Endothelial cell of umbilical vein (primary cell): ENCODE measurements at regions not wholly inside any gene's neighbourhood (a gene's known extent, or its start where the extent isn't known, plus 50 kb on each side); places are given as distances from the start of the nearest gene placed in this dataset.

Experiments
- BruUV-seq: library from RNA; stranded (reverse); fragments of 400-500 nt; replicated peaks from 2 replicates; lab custom pipeline; 2021; lab: Mats Ljungman, UMichigan
- CTCF ChIA-PET: fragments of 300-600, 350-600 bp; sonication (Branson Sonifier 250); formaldehyde crosslinking; loops from one replicate; lab custom pipeline; 2021; ENCODE audit warnings: antibody characterized with exemption, inconsistent platforms; lab: Charles Lee
- POLR2A ChIA-PET: fragments of 300-600, 350-600 bp; sonication (Branson Sonifier 250); formaldehyde crosslinking; loops from one replicate; lab custom pipeline; 2021; ENCODE audit warnings: antibody characterized with exemption, inconsistent platforms; lab: Charles Lee
- DNase-seq: peaks from one replicate; pipeline ENCODE4 v3.0.0-alpha.2; 2011; ENCODE audit warnings: low read depth, low spot score
- FAIRE-seq: peaks from 2 replicates; lab custom pipeline; 2011; peaks lifted over from hg19 to GRCh38; lab: Jason Lieb, UNC
- H2AFZ ChIP-seq: 2 replicates; pipeline ENCODE4 v1.6.0; 2012; ENCODE audit warnings: low read depth, low read length, control low read depth, inconsistent platforms
- H3K27ac ChIP-seq: 2 replicates; pipeline ENCODE4 v1.5.1; 2011; ENCODE audit warnings: low read depth, mild to moderate bottlenecking, control low read depth, low read length, moderate library complexity; ENCODE audit not compliant: insufficient read depth
- H3K27me3 ChIP-seq, 2 experiments: 2 replicates each; pipeline versions ENCODE4 v1.6.0 to v1.6.1; 2011; ENCODE audit warnings: low read length in 2 of 2, mixed read lengths in 1 of 2; ENCODE audit not compliant: control insufficient read depth in 2 of 2, insufficient read depth in 2 of 2
- H3K36me3 ChIP-seq, 2 experiments: 2 replicates in 1 of 2; 3 replicates in 1 of 2; pipeline ENCODE4 v1.5.1; 2011; ENCODE audit warnings: low read length in 2 of 2, mild to moderate bottlenecking in 1 of 2, moderate library complexity in 1 of 2; ENCODE audit not compliant: control insufficient read depth in 2 of 2, insufficient read depth in 2 of 2; ENCODE audit errors: extremely low read depth in 1 of 2
- H3K4me1 ChIP-seq: 3 replicates; pipeline ENCODE4 v1.5.1; 2011; ENCODE audit warnings: mild to moderate bottlenecking, low read length; ENCODE audit not compliant: control insufficient read depth, insufficient read depth; ENCODE audit errors: extremely low read depth
- H3K4me2 ChIP-seq: 2 replicates; pipeline ENCODE4 v1.6.1; 2011; ENCODE audit warnings: low read length, control low read depth, mixed read lengths; ENCODE audit not compliant: insufficient read depth
- H3K4me3 ChIP-seq, 3 experiments: fragments of 200-600 bp in 1 of 3; sonication (generic), shearing (Covaris generic) in 1 of 3; replicated peaks in 1 of 3; 2 replicates each; pipeline ENCODE4 v1.5.1; 2011 to 2016; ENCODE audit warnings: control low read depth in 3 of 3, low read length in 3 of 3, mild to moderate bottlenecking in 2 of 3, inconsistent platforms in 1 of 3, low read depth in 1 of 3, moderate library complexity in 1 of 3; ENCODE audit not compliant: insufficient read depth in 1 of 3
- H3K79me2 ChIP-seq: 2 replicates; pipeline ENCODE4 v1.6.0; 2012; ENCODE audit warnings: low read length, inconsistent platforms; ENCODE audit not compliant: control insufficient read depth, insufficient read depth
- H3K9ac ChIP-seq: replicated peaks from 2 replicates; pipeline ENCODE3; 2011; ENCODE audit warnings: low read length, control low read depth; ENCODE audit not compliant: insufficient read depth; ENCODE audit errors: extremely low read depth
- H3K9me1 ChIP-seq: replicated peaks from 3 replicates; pipeline ENCODE4 v1.6.0; 2011; ENCODE audit warnings: mild to moderate bottlenecking, low read length; ENCODE audit not compliant: control insufficient read depth, insufficient read depth; ENCODE audit errors: extremely low read depth
- H3K9me3 ChIP-seq: replicated peaks from 2 replicates; pipeline ENCODE4 v1.5.1; 2012; ENCODE audit warnings: low read length, inconsistent platforms; ENCODE audit not compliant: control insufficient read depth, insufficient read depth
- H4K20me1 ChIP-seq: replicated peaks from 2 replicates; pipeline ENCODE3; 2011; ENCODE audit warnings: mild to moderate bottlenecking, low read length; ENCODE audit not compliant: control insufficient read depth, insufficient read depth; ENCODE audit errors: extremely low read depth
- EZH2 ChIP-seq: IDR thresholded peaks from 2 replicates; pipeline ENCODE4 v1.6.1; 2012; ENCODE audit warnings: borderline replicate concordance, low read depth, mild to moderate bottlenecking, moderate library complexity, low read length, inconsistent platforms; ENCODE audit not compliant: severe bottlenecking
- FOS ChIP-seq: IDR thresholded peaks from 2 replicates; pipeline ENCODE4 v1.6.1; 2011; ENCODE audit warnings: mild to moderate bottlenecking, low read length, moderate library complexity, borderline replicate concordance; ENCODE audit not compliant: insufficient read depth
- GATA2 ChIP-seq: IDR thresholded peaks from 2 replicates; pipeline ENCODE4 v1.7.0; 2011; ENCODE audit warnings: low read depth, mild to moderate bottlenecking, moderate library complexity, mixed read lengths, low read length; ENCODE audit not compliant: insufficient read length, insufficient read depth
- JUN ChIP-seq: IDR thresholded peaks from 2 replicates; pipeline ENCODE4 v1.6.1; 2011; ENCODE audit warnings: borderline replicate concordance, low read depth; ENCODE audit not compliant: insufficient read length, insufficient read depth
- MYC ChIP-seq: IDR thresholded peaks from one replicate; pipeline ENCODE4 v1.6.1; 2011; ENCODE audit warnings: mild to moderate bottlenecking, low read depth, low read length
- POLR2A ChIP-seq: IDR thresholded peaks from 2 replicates; pipeline ENCODE4 v1.6.1; 2012; ENCODE audit warnings: low read depth, mild to moderate bottlenecking, control low read depth, low read length
- POLR2AphosphoS5 ChIP-seq: IDR thresholded peaks from 2 replicates; pipeline ENCODE4 v1.6.1; 2012; ENCODE audit warnings: low read depth, mild to moderate bottlenecking, control low read depth, low read length, moderate library complexity; ENCODE audit not compliant: insufficient read depth
- dilution Hi-C: fragments of 300-500 bp; cut with MboI; formaldehyde crosslinking; loops from one replicate; pipeline ENCODE4 v1.15.0; 2019; ENCODE audit warnings: low sequenced_read_pairs; ENCODE audit not compliant: extremely low pct_ligation_motif_present
- intact Hi-C: fragments of 100-400 bp; cut with micrococcal nuclease; formaldehyde crosslinking; loops from one replicate; pipeline ENCODE4 v1.10.0; 2022
- TF ChIP-seq, protein P1 (sequence below), 2 donors: IDR thresholded peaks; 1 replicate in 1 of 2; 2 replicates in 1 of 2; pipeline ENCODE4 v1.5.1; 2011; ENCODE audit warnings: low read length in 2 of 2, mild to moderate bottlenecking in 2 of 2, moderate library complexity in 2 of 2, control low read depth in 1 of 2, inconsistent platforms in 1 of 2, low read depth in 1 of 2; ENCODE audit not compliant: insufficient read depth in 1 of 2; ENCODE audit errors: extremely low read depth in 1 of 2

GRCh38 chr1:57945045-57945444 lies 521.2 kb upstream of the DAB1 start:
- ChIA-PET POLR2A (no interaction called here), CTCF (no interaction called here)
- no peaks in the 10 kb centered on the region for H3K27me3 ChIP-seq
- FAIRE-seq (no peak), DNase-seq (no peak)
- H3K9me1 ChIP-seq = no peaks in the 10 kb centered on the region
- H3K79me2 ChIP-seq = no peaks in the 10 kb centered on the region
- H3K9ac ChIP-seq = no peak overlapping the region
- TF ChIP-seq JUN = no peak
- TF ChIP-seq, protein P1, sequence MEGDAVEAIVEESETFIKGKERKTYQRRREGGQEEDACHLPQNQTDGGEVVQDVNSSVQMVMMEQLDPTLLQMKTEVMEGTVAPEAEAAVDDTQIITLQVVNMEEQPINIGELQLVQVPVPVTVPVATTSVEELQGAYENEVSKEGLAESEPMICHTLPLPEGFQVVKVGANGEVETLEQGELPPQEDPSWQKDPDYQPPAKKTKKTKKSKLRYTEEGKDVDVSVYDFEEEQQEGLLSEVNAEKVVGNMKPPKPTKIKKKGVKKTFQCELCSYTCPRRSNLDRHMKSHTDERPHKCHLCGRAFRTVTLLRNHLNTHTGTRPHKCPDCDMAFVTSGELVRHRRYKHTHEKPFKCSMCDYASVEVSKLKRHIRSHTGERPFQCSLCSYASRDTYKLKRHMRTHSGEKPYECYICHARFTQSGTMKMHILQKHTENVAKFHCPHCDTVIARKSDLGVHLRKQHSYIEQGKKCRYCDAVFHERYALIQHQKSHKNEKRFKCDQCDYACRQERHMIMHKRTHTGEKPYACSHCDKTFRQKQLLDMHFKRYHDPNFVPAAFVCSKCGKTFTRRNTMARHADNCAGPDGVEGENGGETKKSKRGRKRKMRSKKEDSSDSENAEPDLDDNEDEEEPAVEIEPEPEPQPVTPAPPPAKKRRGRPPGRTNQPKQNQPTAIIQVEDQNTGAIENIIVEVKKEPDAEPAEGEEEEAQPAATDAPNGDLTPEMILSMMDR (IDR thresholded peaks at IDR 0.05; ENCODE audit: extremely low read depth in 1 of 2, insufficient read depth in 1 of 2, low read depth in 1 of 2, low read length in 2 of 2) = no peak
- no peak for TF ChIP-seq MYC
- no peak for TF ChIP-seq FOS
- TF ChIP-seq GATA2 = no peak
- no peak for TF ChIP-seq POLR2A
- TF ChIP-seq EZH2 = no peak
- no peak for TF ChIP-seq POLR2AphosphoS5
- H3K36me3 ChIP-seq = no peaks in the 10 kb centered on the region
- no peak overlapping the region for H2AFZ ChIP-seq
- no peak overlapping the region for H3K4me2 ChIP-seq
- H3K27ac ChIP-seq = no peak overlapping the region
- no peak overlapping the region for H3K4me3 ChIP-seq
- H3K4me1 ChIP-seq = no peaks in the 10 kb centered on the region
- peaks cover 7% of the 10 kb centered on the region for H3K9me3 ChIP-seq
- intact Hi-C loops = no loop called here
- dilution Hi-C loops = no loop called here
- H4K20me1 ChIP-seq = no peaks in the 10 kb centered on the region
- no TSS peak for BruUV-seq
